GM12873 (cell line): ENCODE measurements at regions not wholly inside any gene's neighbourhood (a gene's known extent, or its start where the extent isn't known, plus 50 kb on each side); places are given as distances from the start of the nearest gene placed in this dataset.

Source experiments
- TF ChIP-seq, protein P1 (sequence below): IDR thresholded peaks from 2 replicates; pipeline ENCODE4 v1.5.1; 2012; ENCODE audit warnings: low read depth, mild to moderate bottlenecking, moderate library complexity, low read length, control low read depth; ENCODE audit not compliant: insufficient read depth; ENCODE audit errors: missing control alignments

DNA sequence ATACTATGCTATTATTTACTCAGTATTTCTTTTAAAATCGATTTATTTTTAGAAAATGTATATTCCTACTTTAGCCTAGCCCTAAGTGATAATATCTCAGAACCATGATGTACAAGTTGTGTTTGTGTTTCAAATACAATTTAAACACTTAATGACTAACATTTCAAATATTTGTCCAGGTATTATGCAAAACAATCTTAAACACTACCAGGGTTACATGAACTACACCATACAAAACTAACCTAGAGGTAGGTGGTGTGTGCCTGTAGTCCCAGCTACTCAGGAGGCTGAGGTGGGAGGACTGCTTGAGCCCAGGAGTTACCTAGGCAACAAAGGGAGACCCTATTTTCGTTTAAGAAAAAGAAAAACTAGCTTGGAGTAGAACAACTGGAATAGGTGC lies 83.0 kb upstream of the TMEM33 start:
- TF ChIP-seq, protein P1, sequence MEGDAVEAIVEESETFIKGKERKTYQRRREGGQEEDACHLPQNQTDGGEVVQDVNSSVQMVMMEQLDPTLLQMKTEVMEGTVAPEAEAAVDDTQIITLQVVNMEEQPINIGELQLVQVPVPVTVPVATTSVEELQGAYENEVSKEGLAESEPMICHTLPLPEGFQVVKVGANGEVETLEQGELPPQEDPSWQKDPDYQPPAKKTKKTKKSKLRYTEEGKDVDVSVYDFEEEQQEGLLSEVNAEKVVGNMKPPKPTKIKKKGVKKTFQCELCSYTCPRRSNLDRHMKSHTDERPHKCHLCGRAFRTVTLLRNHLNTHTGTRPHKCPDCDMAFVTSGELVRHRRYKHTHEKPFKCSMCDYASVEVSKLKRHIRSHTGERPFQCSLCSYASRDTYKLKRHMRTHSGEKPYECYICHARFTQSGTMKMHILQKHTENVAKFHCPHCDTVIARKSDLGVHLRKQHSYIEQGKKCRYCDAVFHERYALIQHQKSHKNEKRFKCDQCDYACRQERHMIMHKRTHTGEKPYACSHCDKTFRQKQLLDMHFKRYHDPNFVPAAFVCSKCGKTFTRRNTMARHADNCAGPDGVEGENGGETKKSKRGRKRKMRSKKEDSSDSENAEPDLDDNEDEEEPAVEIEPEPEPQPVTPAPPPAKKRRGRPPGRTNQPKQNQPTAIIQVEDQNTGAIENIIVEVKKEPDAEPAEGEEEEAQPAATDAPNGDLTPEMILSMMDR: no peak

DNA sequence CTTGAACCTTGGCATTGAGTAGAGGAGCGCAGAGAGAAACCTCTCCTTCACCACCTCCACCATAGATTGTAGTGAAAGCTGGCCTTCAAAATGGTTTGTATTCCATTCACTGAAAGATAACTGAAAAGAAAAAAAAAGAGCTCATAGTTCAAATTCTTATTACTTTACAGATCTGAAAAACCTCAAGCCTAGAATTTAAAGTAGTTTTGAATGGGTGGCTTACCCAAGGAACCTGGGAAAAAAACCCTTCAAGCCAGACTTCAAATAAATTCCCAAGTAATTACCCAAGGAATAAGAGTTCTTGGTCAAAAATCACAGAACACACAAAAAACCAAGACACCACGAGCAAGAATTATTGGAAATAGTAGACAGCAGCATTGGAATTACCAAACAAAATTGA lies 83.6 kb upstream of the TMEM33 start:
- TF ChIP-seq, protein P1: no peak

DNA sequence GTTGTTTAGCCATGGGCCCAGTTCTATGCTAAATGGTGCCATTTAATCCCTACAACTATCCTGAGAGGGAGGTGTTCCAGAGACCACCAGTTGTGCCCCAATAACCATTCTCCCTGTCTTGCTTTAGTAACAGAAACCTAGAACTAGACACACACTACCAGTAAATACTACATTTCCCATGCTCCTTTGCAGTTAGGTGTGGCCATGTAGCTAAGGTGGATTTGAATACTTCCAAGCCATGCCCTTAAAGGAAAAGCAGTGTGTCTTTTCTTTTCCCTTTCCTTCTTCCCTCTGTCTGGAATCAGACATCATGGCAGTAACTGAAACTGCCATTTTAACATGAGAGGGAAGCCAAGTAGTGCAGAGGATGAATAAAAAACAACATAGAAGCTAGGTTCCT lies 90.9 kb upstream of the TMEM33 start:
- TF ChIP-seq, protein P1: no peak

DNA sequence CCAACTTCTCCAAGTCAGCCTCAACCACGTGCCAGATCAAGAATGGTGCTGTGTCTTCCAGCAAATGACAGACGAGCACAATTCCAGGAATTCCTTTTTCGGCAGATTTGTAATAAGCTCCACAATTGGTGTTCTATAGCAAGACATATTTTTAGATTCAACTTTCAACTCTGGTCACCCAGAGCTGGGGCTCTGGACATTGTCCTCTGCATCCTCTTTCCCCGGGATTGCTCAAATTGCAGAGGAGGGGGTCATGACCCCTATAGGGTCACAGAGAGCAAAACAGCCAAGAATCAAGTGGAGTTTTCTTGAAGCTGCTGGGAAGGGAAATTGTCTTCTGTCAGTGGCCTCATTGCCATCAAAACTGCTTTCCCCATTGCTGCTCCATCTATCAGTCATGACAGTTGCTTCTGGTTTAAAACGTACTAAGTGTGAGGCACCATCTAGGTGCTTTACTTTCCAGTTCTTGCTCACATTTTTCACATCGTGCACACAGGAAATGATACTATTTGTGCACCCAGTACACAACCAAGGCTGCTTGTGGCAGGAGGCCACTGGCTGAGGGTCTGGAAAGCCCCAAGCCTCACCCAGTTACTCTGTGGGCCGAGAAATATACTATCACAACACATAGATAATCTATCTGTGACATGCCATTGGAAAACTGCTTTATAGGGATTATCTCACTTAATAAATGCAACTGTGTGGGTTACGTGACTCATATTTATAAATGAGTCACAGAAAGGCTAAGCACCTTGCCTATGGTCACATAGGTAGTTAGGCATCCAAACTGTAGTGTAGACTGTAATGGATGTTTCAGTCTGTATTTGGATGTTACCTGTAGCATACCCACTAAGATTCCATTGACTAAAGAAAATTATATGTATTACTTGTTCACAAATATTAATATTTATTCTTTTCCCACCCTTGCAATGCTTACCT lies 91.7 kb upstream of the PHOX2B start:
- TF ChIP-seq, protein P1: no peak

DNA sequence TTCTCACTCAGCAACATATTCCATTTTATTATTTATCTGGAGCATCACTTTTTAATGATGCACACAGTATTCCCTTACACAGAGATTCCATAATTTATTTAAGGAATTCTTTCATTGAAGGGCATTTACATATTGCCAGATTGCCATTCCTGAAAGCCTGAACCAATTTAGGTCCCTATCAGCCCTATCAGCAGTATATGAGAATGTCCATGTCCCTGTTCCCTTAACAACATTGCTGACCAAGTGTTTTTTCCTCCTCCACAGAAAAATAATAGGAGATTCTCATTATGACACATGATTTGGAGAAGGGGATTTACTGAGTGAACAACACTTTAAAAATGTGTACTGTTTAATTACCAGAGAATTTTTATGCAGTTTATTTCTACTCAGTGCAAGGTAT lies 90.1 kb upstream of the PHOX2B start:
- TF ChIP-seq, protein P1: no peak

DNA sequence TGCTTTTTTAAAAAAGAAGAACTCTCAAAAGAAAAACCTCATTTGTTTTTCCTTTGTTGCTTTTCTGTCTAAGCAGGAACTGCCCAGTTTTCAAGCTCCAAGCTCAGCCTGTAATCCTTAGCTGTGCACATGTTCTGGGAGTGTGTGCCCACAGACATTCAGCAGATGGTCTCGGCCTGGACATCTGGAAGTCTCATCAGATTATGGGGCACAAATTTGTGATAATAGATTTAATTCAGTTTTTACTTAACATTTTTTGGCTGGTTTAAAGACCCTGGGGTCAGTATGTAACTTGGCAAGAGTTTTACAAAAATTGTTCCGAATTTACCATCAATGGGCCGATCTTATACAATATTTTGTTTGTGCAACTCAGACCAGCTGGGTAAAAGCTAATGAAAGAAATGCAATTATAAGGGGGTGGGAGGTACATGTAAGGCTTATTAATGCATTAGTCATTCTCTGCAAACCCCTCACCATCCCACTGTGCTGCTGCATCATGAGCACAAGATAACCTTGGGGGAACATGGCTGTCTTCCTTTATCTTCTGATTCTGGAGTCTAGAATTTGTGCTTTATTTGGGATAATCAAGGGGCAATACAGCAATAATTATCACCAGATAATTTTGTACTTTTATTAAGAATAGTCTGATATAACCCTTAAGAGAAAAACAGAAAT lies 86.9 kb upstream of the PHOX2B start:
- TF ChIP-seq, protein P1: no peak

DNA sequence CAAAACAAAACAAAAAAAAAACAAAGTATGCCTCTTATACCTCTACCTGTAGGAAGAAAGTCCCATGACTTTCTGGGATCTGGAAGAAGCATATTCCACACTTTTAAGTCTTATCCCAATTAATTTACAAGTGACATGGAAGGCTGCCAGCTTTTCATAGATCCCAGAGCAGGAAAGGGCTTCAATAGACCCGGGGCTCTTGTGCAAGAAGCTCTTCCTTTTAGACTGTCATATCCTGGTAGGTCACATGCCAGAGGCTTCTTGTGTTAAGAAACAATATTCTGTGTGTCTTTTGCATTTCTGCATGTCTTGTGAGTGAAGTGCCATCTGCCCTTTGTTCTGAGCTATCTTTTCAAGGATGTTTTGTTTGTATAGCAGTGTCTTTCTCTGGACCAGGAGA lies 84.4 kb upstream of the PHOX2B start:
- TF ChIP-seq, protein P1: no peak
